GM19239 (cell line): ENCODE measurements at regions not wholly inside any gene's neighbourhood (a gene's known extent, or its start where the extent isn't known, plus 50 kb on each side); places are given as distances from the start of the nearest gene placed in this dataset.
"Not testable (repeated sequence)": the region's sequence is repeated elsewhere in the genome, so short reads cannot be mapped to it uniquely, and the experiment has no call there.

Experiments used
- DNase-seq: peaks from one replicate; pipeline ENCODE4 v3.0.0; 2011; ENCODE audit warnings: low spot score; ENCODE audit not compliant: insufficient read length
- FAIRE-seq: peaks from 2 replicates; lab custom pipeline; 2011; peaks lifted over from hg19 to GRCh38; lab: Jason Lieb, UNC

GRCh38 chr4:174183259-174183658 is 100.2 kb downstream of the FBXO8 start:
- DNase-seq (no peak), FAIRE-seq (no peak)

- DNase-seq (no peak), FAIRE-seq (no peak)
Measured at GRCh38 chr4:174181827-174182226, 101.6 kb downstream of the FBXO8 start.

DNA sequence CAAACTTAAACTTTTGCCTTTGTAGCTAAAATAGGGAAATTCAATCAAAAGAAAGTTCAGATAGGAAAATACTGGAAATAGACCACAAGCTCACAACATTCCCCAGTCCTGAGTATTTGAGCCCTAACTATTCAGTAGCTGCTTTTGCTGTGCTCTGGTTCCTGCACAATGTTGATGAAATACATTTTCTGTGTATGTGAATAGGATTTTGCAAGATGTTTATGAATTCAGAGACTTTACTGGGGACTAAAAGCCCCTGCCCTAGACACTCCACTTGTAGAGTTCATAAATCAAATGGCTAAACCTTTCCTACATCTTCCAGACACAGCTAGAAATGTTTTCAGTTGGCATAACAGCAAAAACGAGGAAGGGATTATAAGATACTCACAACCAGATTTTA is 105.9 kb downstream of the FBXO8 start:
- DNase-seq, result no peak
- no peak for FAIRE-seq

GRCh38 chr4:174175836-174176235 is 107.6 kb downstream of the FBXO8 start:
- FAIRE-seq, DNase-seq: not testable (repeated sequence)

GRCh38 chr4:174173360-174173759 is 110.1 kb downstream of the FBXO8 start:
- FAIRE-seq (no peak), DNase-seq (no peak)

GRCh38 chr4:174172274-174172673 is 111.2 kb downstream of the FBXO8 start:
- FAIRE-seq (no peak), DNase-seq (no peak)

- no peak for FAIRE-seq
Measured at GRCh38 chr4:174170906-174171305, 112.6 kb downstream of the FBXO8 start.

DNA sequence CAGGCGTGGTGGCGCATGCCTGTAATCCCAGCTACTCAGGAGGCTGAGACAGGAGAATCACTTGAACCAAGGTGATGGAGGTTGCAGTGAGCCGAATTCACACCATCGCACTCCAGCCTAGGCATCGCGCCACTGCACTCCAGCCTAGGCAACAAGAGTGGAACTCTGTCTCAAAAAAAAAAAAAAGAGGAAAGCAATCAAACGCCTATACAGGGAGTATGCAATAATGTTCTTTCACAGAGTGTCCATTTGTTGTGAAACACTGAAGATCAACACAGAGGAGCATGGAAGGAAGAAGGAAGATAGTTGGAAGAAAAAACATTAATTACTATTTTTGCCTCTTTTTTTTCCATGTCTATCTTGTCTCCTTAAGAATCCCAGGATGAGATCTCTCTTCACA is 113.4 kb downstream of the FBXO8 start:
- no peak for DNase-seq
- no peak for FAIRE-seq

More at GRCh38 chr4:174170906-174171305, 112.6 kb downstream of the FBXO8 start:
- no peak for DNase-seq

DNA sequence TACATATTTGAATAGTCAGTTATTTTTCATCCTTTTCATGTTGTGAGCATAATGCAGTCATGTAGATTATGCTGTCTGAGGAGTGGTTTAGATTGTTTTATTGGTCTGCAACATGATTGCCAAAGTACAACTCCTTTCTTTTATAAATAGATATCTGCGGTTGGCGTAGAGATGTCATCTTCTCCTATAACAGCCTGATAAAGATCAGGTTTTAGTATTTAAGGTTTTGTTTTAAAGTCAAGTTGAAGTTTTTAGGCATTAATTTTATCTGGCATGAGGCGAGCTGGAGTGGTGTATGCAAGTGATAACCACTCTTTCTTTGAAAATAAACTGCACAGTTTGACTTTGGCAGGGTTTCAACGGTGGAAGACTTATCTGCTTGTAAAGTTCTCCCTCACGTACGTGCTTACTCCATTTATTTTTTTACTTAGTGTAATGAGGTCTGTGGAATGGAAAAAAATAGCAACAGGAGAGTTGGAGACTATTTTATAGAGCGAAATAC is 126.3 kb downstream of the FBXO8 start:
- DNase-seq, result no peak
- FAIRE-seq, result no peak

- DNase-seq (peak; percentile 3), FAIRE-seq (peak; percentile 85)
Measured at GRCh38 chr4:174156239-174156826, 127.1 kb downstream of the FBXO8 start.

GRCh38 chr4:174154215-174154854 is 129.1 kb downstream of the FBXO8 start:
- FAIRE-seq, result no peak
- DNase-seq, result no peak

- DNase-seq, result no peak
- FAIRE-seq, result no peak
Measured at GRCh38 chr4:174152717-174153466, 130.6 kb downstream of the FBXO8 start.

DNA sequence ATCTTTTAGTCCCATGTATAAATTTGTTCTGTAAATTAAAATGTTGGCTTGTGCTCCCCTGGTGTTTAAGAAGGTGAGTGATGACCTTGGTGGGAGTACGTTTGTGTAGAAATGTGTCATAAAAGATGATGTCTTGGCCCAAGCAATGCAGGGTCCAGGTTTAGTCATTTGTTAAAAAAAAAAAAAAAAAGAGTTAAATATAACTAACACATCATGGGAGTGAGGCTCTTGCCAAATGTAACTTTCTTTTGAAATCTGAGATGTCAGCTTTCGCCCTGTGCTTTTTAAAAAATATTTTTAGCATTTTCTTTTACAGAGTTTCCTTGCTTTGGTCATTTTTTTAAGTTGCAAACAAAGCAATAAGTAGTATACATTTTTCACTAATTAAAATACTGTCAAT is 135.6 kb downstream of the FBXO8 start:
- no peak for FAIRE-seq

DNA sequence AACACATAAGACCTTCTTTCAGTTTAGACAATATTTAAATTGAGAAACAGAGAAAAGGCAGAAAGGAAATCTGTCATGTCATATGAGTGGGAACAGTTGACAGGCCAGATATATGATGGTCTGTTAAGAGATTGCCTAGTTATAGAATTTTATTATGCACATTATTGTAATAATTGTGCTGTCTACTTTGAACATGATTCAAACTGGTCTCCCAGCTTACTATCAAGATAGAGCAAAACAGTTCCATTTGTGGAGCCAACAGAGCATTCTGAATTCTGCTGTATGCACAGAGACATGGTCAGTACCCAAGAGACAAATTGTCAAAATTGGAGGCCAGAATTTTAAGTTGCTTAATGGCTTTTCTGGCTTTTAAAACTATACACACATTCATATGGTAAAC is 139.4 kb downstream of the FBXO8 start:
- DNase-seq (no peak), FAIRE-seq (no peak)

More for the DNA sequence above, 135.6 kb downstream of the FBXO8 start:
- no peak for DNase-seq

DNA sequence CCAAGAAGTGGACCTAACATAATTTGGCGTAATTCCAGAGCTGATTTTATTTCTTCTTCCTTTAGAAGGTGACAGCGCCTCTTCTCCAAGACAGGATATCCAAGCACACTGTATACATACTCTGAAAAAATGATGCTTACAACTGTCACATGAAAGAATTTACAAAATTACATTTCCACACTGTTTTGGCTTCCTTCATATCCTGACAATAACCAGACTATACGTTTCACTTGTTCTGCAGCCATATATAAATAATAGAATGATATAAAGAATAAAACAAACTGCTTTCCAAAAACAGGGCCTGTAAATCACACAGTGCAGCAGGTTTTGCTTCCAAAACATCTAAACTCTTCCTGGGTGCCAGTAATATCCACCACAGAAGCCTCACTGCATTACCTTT is 141.6 kb downstream of the FBXO8 start:
- FAIRE-seq, result no peak
- no peak for DNase-seq

DNA sequence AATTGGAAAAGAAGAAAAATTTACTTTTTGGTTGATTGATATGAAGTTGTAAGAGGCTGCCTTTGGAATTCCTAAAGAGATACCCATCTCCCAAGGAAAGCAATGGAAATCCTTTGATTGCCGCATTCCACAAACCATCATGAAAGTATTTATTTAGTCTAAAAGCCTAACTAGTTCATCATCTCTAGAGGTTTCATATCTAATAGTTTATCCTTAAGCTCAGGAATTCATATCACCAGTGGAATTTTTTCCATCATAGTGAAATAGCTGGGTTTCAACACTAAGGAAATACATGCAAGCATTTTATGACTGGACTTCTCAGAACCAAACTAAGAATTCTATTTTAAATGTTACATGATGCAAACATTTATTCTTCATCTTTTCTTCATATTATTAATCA is 144.9 kb downstream of the FBXO8 start:
- no peak for FAIRE-seq
- no peak for DNase-seq

DNA sequence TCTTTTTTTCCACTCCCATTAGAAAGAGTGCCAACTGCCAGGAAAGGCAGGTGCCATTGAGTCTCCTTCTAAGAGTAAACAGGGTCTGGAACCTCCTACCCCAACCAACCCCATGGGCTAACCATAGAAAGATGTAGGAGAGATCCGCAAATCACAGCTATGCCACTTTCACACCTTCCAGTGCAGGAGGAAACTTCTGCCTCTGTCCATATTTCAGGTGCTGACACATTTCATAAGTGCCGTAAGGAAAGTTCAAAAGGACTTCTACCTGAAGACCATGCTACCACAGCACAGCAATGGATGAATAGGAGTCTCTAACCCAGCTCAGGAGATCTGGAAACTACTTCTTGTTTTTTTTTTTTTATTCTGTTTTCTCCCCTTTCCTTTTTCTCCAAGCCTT is 145.8 kb downstream of the FBXO8 start:
- DNase-seq, result no peak
- no peak for FAIRE-seq

- DNase-seq, result no peak
- FAIRE-seq, result no peak
Measured at GRCh38 chr4:174135936-174136406, 147.5 kb downstream of the FBXO8 start.

- no peak for DNase-seq
- no peak for FAIRE-seq
Measured at GRCh38 chr4:174135530-174135929, 147.9 kb downstream of the FBXO8 start.

DNA sequence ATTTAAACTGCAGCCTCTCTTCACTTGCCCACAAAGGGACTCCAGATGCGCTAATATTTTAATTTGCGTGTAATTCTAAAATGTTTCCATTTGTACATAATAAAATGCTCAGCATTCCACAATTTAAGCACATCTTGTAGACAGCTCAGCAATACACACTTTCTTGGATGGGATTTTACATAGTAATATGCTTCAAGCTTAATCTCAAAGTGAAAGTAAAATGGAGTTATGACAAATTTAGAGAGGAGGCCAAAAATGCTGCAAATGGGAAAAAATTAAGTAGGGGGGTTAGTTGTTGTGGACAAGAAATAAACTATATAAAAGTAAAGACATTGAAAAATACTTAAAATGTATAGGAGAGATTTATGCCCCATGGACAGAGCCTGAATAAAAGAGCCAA is 149.1 kb downstream of the FBXO8 start:
- FAIRE-seq (no peak), DNase-seq (no peak)

DNA sequence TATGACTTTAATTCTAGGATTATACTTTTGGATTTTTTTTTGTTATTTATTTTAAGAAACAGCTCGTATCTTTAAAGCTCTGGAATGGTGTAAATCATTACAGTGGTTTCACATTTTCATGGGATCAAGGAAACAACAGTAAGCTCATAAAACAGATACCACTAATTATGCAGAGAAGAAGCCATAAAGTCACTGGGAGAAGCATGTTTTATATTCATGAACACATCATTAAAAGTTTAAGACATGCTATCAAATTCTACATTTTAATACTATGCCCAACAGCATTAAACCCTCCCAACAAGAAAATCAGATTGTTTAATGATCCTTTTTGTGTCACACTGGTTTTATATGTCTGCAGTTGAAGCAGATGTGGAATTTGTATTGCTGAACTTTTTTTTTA is 149.9 kb downstream of the FBXO8 start:
- FAIRE-seq, result no peak
- no peak for DNase-seq
